ENCODE measurements at regions not wholly inside any gene's neighbourhood (a gene's known extent, or its start where the extent isn't known, plus 50 kb on each side); places are given as distances from the start of the nearest gene placed in this dataset.

DNA sequence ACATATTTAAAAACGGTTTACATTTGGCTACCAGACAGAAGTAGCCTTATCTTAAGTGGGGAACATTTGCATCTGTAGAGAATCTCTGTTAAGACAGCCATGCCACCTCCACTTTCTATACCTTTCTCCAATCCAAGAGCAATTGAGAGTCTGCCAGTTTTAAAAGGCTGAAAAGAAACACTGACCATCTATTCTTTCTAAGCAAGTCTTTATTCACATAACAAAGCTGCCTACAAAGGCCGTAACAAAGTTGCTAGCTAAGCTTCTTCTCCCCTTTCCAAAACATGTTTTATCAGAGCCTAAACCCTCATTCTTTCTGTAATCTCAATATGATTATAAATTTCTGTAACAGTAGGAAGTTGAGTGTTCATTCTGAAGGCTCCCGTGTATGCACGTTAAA is 1078.3 kb downstream of the NCAM2 start (continued):
- TF ChIP-seq, protein P1, sequence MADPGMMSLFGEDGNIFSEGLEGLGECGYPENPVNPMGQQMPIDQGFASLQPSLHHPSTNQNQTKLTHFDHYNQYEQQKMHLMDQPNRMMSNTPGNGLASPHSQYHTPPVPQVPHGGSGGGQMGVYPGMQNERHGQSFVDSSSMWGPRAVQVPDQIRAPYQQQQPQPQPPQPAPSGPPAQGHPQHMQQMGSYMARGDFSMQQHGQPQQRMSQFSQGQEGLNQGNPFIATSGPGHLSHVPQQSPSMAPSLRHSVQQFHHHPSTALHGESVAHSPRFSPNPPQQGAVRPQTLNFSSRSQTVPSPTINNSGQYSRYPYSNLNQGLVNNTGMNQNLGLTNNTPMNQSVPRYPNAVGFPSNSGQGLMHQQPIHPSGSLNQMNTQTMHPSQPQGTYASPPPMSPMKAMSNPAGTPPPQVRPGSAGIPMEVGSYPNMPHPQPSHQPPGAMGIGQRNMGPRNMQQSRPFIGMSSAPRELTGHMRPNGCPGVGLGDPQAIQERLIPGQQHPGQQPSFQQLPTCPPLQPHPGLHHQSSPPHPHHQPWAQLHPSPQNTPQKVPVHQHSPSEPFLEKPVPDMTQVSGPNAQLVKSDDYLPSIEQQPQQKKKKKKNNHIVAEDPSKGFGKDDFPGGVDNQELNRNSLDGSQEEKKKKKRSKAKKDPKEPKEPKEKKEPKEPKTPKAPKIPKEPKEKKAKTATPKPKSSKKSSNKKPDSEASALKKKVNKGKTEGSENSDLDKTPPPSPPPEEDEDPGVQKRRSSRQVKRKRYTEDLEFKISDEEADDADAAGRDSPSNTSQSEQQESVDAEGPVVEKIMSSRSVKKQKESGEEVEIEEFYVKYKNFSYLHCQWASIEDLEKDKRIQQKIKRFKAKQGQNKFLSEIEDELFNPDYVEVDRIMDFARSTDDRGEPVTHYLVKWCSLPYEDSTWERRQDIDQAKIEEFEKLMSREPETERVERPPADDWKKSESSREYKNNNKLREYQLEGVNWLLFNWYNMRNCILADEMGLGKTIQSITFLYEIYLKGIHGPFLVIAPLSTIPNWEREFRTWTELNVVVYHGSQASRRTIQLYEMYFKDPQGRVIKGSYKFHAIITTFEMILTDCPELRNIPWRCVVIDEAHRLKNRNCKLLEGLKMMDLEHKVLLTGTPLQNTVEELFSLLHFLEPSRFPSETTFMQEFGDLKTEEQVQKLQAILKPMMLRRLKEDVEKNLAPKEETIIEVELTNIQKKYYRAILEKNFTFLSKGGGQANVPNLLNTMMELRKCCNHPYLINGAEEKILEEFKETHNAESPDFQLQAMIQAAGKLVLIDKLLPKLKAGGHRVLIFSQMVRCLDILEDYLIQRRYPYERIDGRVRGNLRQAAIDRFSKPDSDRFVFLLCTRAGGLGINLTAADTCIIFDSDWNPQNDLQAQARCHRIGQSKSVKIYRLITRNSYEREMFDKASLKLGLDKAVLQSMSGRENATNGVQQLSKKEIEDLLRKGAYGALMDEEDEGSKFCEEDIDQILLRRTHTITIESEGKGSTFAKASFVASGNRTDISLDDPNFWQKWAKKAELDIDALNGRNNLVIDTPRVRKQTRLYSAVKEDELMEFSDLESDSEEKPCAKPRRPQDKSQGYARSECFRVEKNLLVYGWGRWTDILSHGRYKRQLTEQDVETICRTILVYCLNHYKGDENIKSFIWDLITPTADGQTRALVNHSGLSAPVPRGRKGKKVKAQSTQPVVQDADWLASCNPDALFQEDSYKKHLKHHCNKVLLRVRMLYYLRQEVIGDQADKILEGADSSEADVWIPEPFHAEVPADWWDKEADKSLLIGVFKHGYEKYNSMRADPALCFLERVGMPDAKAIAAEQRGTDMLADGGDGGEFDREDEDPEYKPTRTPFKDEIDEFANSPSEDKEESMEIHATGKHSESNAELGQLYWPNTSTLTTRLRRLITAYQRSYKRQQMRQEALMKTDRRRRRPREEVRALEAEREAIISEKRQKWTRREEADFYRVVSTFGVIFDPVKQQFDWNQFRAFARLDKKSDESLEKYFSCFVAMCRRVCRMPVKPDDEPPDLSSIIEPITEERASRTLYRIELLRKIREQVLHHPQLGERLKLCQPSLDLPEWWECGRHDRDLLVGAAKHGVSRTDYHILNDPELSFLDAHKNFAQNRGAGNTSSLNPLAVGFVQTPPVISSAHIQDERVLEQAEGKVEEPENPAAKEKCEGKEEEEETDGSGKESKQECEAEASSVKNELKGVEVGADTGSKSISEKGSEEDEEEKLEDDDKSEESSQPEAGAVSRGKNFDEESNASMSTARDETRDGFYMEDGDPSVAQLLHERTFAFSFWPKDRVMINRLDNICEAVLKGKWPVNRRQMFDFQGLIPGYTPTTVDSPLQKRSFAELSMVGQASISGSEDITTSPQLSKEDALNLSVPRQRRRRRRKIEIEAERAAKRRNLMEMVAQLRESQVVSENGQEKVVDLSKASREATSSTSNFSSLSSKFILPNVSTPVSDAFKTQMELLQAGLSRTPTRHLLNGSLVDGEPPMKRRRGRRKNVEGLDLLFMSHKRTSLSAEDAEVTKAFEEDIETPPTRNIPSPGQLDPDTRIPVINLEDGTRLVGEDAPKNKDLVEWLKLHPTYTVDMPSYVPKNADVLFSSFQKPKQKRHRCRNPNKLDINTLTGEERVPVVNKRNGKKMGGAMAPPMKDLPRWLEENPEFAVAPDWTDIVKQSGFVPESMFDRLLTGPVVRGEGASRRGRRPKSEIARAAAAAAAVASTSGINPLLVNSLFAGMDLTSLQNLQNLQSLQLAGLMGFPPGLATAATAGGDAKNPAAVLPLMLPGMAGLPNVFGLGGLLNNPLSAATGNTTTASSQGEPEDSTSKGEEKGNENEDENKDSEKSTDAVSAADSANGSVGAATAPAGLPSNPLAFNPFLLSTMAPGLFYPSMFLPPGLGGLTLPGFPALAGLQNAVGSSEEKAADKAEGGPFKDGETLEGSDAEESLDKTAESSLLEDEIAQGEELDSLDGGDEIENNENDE (IDR thresholded peaks at IDR 0.05; ENCODE audit: insufficient replicate concordance, low read length) = peak; percentile 80

Measured in H1 (cell line).